GM12892 (cell line): ENCODE measurements at regions not wholly inside any gene's neighbourhood (a gene's known extent, or its start where the extent isn't known, plus 50 kb on each side); places are given as distances from the start of the nearest gene placed in this dataset.

Experiments
- DNase-seq: peaks from one replicate; pipeline ENCODE4 v3.0.0; 2011; ENCODE audit not compliant: insufficient read length
- FAIRE-seq: peaks from 2 replicates; lab custom pipeline; 2011; peaks lifted over from hg19 to GRCh38; lab: Jason Lieb, UNC
- POLR2A ChIP-seq: IDR thresholded peaks from 2 replicates; pipeline ENCODE4 v1.6.1; 2011; ENCODE audit warnings: low read depth, low read length, control low read depth
- POLR2AphosphoS5 ChIP-seq: IDR thresholded peaks from 2 replicates; pipeline ENCODE4 v1.6.1; 2011; ENCODE audit warnings: low read depth, low read length, control low read depth
- TAF1 ChIP-seq: IDR thresholded peaks from 2 replicates; pipeline ENCODE4 v1.6.1; 2011; ENCODE audit warnings: low read depth, mild to moderate bottlenecking, control low read depth, low read length, borderline replicate concordance

GRCh38 chr12:93966516-93967133, 181.8 kb upstream of the PLXNC1 start:
- TF ChIP-seq POLR2AphosphoS5: no peak
- no peak for TF ChIP-seq POLR2A
- TF ChIP-seq TAF1: no peak
- FAIRE-seq: no peak
- no peak for DNase-seq

- TF ChIP-seq POLR2A: no peak
- TF ChIP-seq POLR2AphosphoS5: no peak
- TF ChIP-seq TAF1: no peak
- DNase-seq (no peak), FAIRE-seq (no peak)
Measured at GRCh38 chr12:93967454-93967853, 180.9 kb upstream of the PLXNC1 start.

GRCh38 chr12:93968536-93969285, 179.7 kb upstream of the PLXNC1 start:
- no peak for FAIRE-seq
- no peak for DNase-seq
- TF ChIP-seq POLR2A (no peak), TAF1 (no peak), POLR2AphosphoS5 (no peak)

- TF ChIP-seq POLR2AphosphoS5: no peak
- no peak for TF ChIP-seq POLR2A
- no peak for TF ChIP-seq TAF1
- no peak for FAIRE-seq
- no peak for DNase-seq
Measured at GRCh38 chr12:93970900-93971688, 177.3 kb upstream of the PLXNC1 start.

- FAIRE-seq: no peak
- DNase-seq: no peak
- TF ChIP-seq TAF1 (no peak), POLR2AphosphoS5 (no peak), POLR2A (no peak)
Measured at GRCh38 chr12:93972411-93973208, 175.8 kb upstream of the PLXNC1 start.

- DNase-seq (no peak), FAIRE-seq (no peak)
Measured at GRCh38 chr12:93974252-93974651, 174.1 kb upstream of the PLXNC1 start.

GRCh38 chr12:93976024-93976423, 172.4 kb upstream of the PLXNC1 start:
- no peak for TF ChIP-seq POLR2AphosphoS5
- TF ChIP-seq TAF1: no peak
- TF ChIP-seq POLR2A: no peak
- no peak for DNase-seq
- no peak for FAIRE-seq

More at GRCh38 chr12:93974252-93974651, 174.1 kb upstream of the PLXNC1 start:
- TF ChIP-seq TAF1: no peak
- no peak for TF ChIP-seq POLR2AphosphoS5
- TF ChIP-seq POLR2A: no peak

GRCh38 chr12:93977081-93977480, 171.3 kb upstream of the PLXNC1 start:
- FAIRE-seq: no peak
- TF ChIP-seq TAF1 (no peak), POLR2A (no peak), POLR2AphosphoS5 (no peak)

GRCh38 chr12:93978553-93978952, 169.8 kb upstream of the PLXNC1 start:
- no peak for TF ChIP-seq POLR2AphosphoS5
- DNase-seq (no peak), FAIRE-seq (no peak)

More at GRCh38 chr12:93977081-93977480, 171.3 kb upstream of the PLXNC1 start:
- no peak for DNase-seq

- TF ChIP-seq POLR2A: no peak
- no peak for TF ChIP-seq POLR2AphosphoS5
- TF ChIP-seq TAF1: no peak
- DNase-seq (no peak), FAIRE-seq (no peak)
Measured at GRCh38 chr12:93979189-93979588, 169.2 kb upstream of the PLXNC1 start.

GRCh38 chr12:93980711-93981110, 167.7 kb upstream of the PLXNC1 start:
- FAIRE-seq: no peak
- no peak for DNase-seq
- TF ChIP-seq POLR2AphosphoS5: no peak
- TF ChIP-seq POLR2A: no peak
- no peak for TF ChIP-seq TAF1
